ENCODE measurements at regions not wholly inside any gene's neighbourhood (a gene's known extent, or its start where the extent isn't known, plus 50 kb on each side); places are given as distances from the start of the nearest gene placed in this dataset.

- TF ChIP-seq, protein P1, sequence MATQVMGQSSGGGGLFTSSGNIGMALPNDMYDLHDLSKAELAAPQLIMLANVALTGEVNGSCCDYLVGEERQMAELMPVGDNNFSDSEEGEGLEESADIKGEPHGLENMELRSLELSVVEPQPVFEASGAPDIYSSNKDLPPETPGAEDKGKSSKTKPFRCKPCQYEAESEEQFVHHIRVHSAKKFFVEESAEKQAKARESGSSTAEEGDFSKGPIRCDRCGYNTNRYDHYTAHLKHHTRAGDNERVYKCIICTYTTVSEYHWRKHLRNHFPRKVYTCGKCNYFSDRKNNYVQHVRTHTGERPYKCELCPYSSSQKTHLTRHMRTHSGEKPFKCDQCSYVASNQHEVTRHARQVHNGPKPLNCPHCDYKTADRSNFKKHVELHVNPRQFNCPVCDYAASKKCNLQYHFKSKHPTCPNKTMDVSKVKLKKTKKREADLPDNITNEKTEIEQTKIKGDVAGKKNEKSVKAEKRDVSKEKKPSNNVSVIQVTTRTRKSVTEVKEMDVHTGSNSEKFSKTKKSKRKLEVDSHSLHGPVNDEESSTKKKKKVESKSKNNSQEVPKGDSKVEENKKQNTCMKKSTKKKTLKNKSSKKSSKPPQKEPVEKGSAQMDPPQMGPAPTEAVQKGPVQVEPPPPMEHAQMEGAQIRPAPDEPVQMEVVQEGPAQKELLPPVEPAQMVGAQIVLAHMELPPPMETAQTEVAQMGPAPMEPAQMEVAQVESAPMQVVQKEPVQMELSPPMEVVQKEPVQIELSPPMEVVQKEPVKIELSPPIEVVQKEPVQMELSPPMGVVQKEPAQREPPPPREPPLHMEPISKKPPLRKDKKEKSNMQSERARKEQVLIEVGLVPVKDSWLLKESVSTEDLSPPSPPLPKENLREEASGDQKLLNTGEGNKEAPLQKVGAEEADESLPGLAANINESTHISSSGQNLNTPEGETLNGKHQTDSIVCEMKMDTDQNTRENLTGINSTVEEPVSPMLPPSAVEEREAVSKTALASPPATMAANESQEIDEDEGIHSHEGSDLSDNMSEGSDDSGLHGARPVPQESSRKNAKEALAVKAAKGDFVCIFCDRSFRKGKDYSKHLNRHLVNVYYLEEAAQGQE (IDR thresholded peaks at IDR 0.05; ENCODE audit: insufficient read depth in 1 of 2, low read depth in 2 of 2, low read length in 1 of 2) = no peak
- no peak for TF ChIP-seq POLR2AphosphoS5 (IDR thresholded peaks at IDR 0.05; ENCODE audit: low read depth, low read length)
- TF ChIP-seq TCF7L2 (IDR thresholded peaks at IDR 0.05; ENCODE audit: low read depth, low read length) = no peak
These were observed 1033.2 kb downstream of the TBC1D22A start for GRCh38 chr22:47795477-47796127.

All from Panc1 (cell line).